A673 (cell line): ENCODE measurements at regions not wholly inside any gene's neighbourhood (a gene's known extent, or its start where the extent isn't known, plus 50 kb on each side); places are given as distances from the start of the nearest gene placed in this dataset.

Experiments used
- BruUV-seq: library from RNA; stranded (reverse); fragments of 400-500 nt; replicated peaks from 2 replicates; lab custom pipeline; 2021; lab: Mats Ljungman, UMichigan
- CTCF ChIA-PET: fragments of 300-600 bp; sonication (Branson Sonifier 250); formaldehyde crosslinking; loops from one replicate; lab custom pipeline; 2022; ENCODE audit warnings: antibody characterized with exemption; lab: Charles Lee
- POLR2A ChIA-PET: fragments of 300-600 bp; sonication (Branson Sonifier 250); formaldehyde crosslinking; loops from one replicate; lab custom pipeline; 2022; ENCODE audit warnings: antibody characterized with exemption; ENCODE audit not compliant: low non-redundant PET; lab: Charles Lee
- DNase-seq: peaks from one replicate; pipeline ENCODE4 v3.0.0-alpha.2; 2015; ENCODE audit warnings: low spot score
- H3K27ac ChIP-seq: fragments of 200-600 bp; sonication (generic); 2 replicates; pipeline ENCODE4 v1.5.1; 2016; ENCODE audit warnings: mixed run types, low read depth, mild to moderate bottlenecking, mixed read lengths, antibody characterized with exemption, low read length; ENCODE audit not compliant: poor library complexity, severe bottlenecking
- H3K27me3 ChIP-seq: fragments of 200-600 bp; sonication (generic); replicated peaks from 2 replicates; pipeline ENCODE4 v1.6.1; 2017; ENCODE audit warnings: mixed run types, low read depth, mild to moderate bottlenecking, mixed read lengths, antibody characterized with exemption, low read length; ENCODE audit not compliant: insufficient read depth, poor library complexity
- H3K36me3 ChIP-seq: fragments of 200-600 bp; sonication (generic); 2 replicates; pipeline ENCODE4 v1.6.1; 2016; ENCODE audit warnings: mixed run types, mild to moderate bottlenecking, mixed read lengths, antibody characterized with exemption, low read length; ENCODE audit not compliant: insufficient read depth, poor library complexity, severe bottlenecking
- H3K4me1 ChIP-seq: fragments of 200-600 bp; sonication (generic); 2 replicates; pipeline ENCODE4 v1.6.1; 2017; ENCODE audit warnings: mixed run types, mild to moderate bottlenecking, mixed read lengths, antibody characterized with exemption, low read length; ENCODE audit not compliant: insufficient read depth, poor library complexity, severe bottlenecking
- H3K4me3 ChIP-seq: fragments of 200-600 bp; sonication (generic); 2 replicates; pipeline ENCODE4 v1.5.1; 2016; ENCODE audit warnings: low read depth, mixed run types, mild to moderate bottlenecking, mixed read lengths, low read length; ENCODE audit not compliant: poor library complexity, severe bottlenecking
- H3K9me3 ChIP-seq: fragments of 200-600 bp; sonication (generic); 2 replicates; pipeline ENCODE4 v1.6.1; 2016; ENCODE audit warnings: mixed run types, low read depth, mild to moderate bottlenecking, mixed read lengths, antibody characterized with exemption, low read length; ENCODE audit not compliant: poor library complexity, severe bottlenecking
- CTCF ChIP-seq: fragments of 300-800, 200-600 bp; sonication (generic); conservative IDR thresholded peaks from 2 replicates; pipeline ENCODE4 v1.5.1; 2017; ENCODE audit warnings: low read depth, mild to moderate bottlenecking, antibody characterized with exemption, low read length, moderate library complexity, mixed read lengths
- EZH2 ChIP-seq: fragments of 200-600 bp; sonication (generic); IDR thresholded peaks from 2 replicates; pipeline ENCODE4 v1.6.1; 2017; ENCODE audit warnings: borderline replicate concordance, low read depth, mild to moderate bottlenecking, mixed read lengths, antibody characterized with exemption, low read length; ENCODE audit not compliant: poor library complexity, severe bottlenecking
- intact Hi-C: fragments of 100-400 bp; cut with micrococcal nuclease; formaldehyde crosslinking; loops from one replicate; pipeline ENCODE4 v1.10.0; 2022; ENCODE audit not compliant: unreplicated experiment

GRCh38 chr16:74090871-74091270 lies 205.7 kb upstream of the PSMD7 start:
- Histone ChIP-seq H3K4me1 (peaks cover 18% of the 10 kb centered on the region), H3K27me3 (no peaks in the 10 kb centered on the region), H3K9me3 (no peaks in the 10 kb centered on the region), H3K36me3 (no peaks in the 10 kb centered on the region), H3K4me3 (no peak overlapping the region), H3K27ac (no peak overlapping the region)
- intact Hi-C loops, result no loop called here
- ChIA-PET POLR2A (no interaction called here), CTCF (no interaction called here)
- no TSS peak for BruUV-seq
- TF ChIP-seq EZH2 (no peak), CTCF (no peak)
- DNase-seq, result no peak

GRCh38 chr16:74083541-74083940 lies 213.1 kb upstream of the PSMD7 start:
- no peak for DNase-seq
- Histone ChIP-seq H3K4me3 (no peak overlapping the region), H3K36me3 (no peaks in the 10 kb centered on the region), H3K27me3 (no peaks in the 10 kb centered on the region), H3K27ac (no peak overlapping the region), H3K9me3 (no peaks in the 10 kb centered on the region), H3K4me1 (peaks cover 14% of the 10 kb centered on the region)
- ChIA-PET POLR2A (interaction anchor here (0.6 to 0.7 kb wide), 2 partner anchors 100 to 219 kb away, joined by 3 to 4 read pairs; no protein-coding TSS in a partner anchor), CTCF (no interaction called here)
- intact Hi-C loops, result no loop called here
- TF ChIP-seq CTCF, result no peak
- no peak for TF ChIP-seq EZH2
- no TSS peak for BruUV-seq

GRCh38 chr16:74080311-74080710 lies 216.3 kb upstream of the PSMD7 start:
- Histone ChIP-seq H3K36me3 (no peaks in the 10 kb centered on the region), H3K27ac (no peak overlapping the region), H3K4me3 (no peak overlapping the region), H3K4me1 (peaks cover 20% of the 10 kb centered on the region), H3K9me3 (peaks cover 6% of the 10 kb centered on the region), H3K27me3 (no peaks in the 10 kb centered on the region)
- intact Hi-C loops, result no loop called here
- CTCF ChIA-PET, result no interaction called here
- DNase-seq, result no peak
- POLR2A ChIA-PET, result interaction anchor here (0.5 kb wide), 1 partner anchor 983 kb away, joined by 13 read pairs; no protein-coding TSS in a partner anchor
- BruUV-seq, result no TSS peak
- TF ChIP-seq CTCF (no peak), EZH2 (no peak)
